HCT116 (cell line): ENCODE measurements at regions not wholly inside any gene's neighbourhood (a gene's known extent, or its start where the extent isn't known, plus 50 kb on each side); places are given as distances from the start of the nearest gene placed in this dataset.

ENCODE experiments used
- ATAC-seq: fragments of 200-7000 bp; cut with Tn5 transposase; 2 replicates; pipeline ENCODE4 v1.9.1; 2020; ENCODE audit warnings: mild to moderate bottlenecking, moderate library complexity
- BruUV-seq: library from RNA; stranded (reverse); fragments of 400-500 nt; replicated peaks from 2 replicates; lab custom pipeline; 2021; lab: Mats Ljungman, UMichigan
- CTCF ChIA-PET: fragments of 300-600 bp; sonication (Branson Sonifier 250); formaldehyde crosslinking; loops from one replicate; lab custom pipeline; 2021; ENCODE audit warnings: antibody characterized with exemption; lab: Charles Lee
- POLR2A ChIA-PET: fragments of 300-600, 350-600 bp; sonication (Branson Sonifier 250); formaldehyde crosslinking; loops from one replicate; lab custom pipeline; 2021; ENCODE audit warnings: antibody characterized with exemption; lab: Charles Lee
- RAD21 ChIA-PET, 2 experiments: fragments of 300-600 bp; sonication (Branson Sonifier 250); formaldehyde crosslinking; loops; one replicate each; lab custom pipeline; 2023; ENCODE audit warnings: low total read pairs in 2 of 2; ENCODE audit not compliant: uncharacterized antibody in 2 of 2, unreplicated experiment in 2 of 2, low non-redundant PET in 1 of 2; lab: Charles Lee
- DNase-seq: peaks from one replicate; pipeline ENCODE4 v3.0.0-alpha.2; 2010; ENCODE audit warnings: low read depth, low spot score
- H2AFZ ChIP-seq: fragments of 200-600 bp; shearing (Covaris generic), sonication (generic); 2 replicates; pipeline ENCODE4 v1.6.1; 2017; ENCODE audit warnings: low read depth, mixed run types, mixed read lengths, antibody characterized with exemption, low read length; ENCODE audit not compliant: poor library complexity, severe bottlenecking
- H3K27ac ChIP-seq: 2 replicates; pipeline ENCODE4 v1.5.1; 2012; ENCODE audit warnings: low read depth, low read length
- H3K27me3 ChIP-seq: fragments of 200-600 bp; sonication (generic); 2 replicates; pipeline ENCODE4 v1.6.1; 2016; ENCODE audit warnings: mixed run types, low read length, mixed read lengths; ENCODE audit not compliant: insufficient read depth
- H3K36me3 ChIP-seq, 2 experiments: fragments of 200-500 bp in 1 of 2; fragments of 200-600 bp in 1 of 2; sonication (Bioruptor generic) in 1 of 2; sonication (generic) in 1 of 2; 2 replicates each; pipeline versions ENCODE4 v1.5.1 to v1.6.1; 2014 to 2016; ENCODE audit warnings: low read length in 2 of 2, inconsistent platforms in 1 of 2, mixed read lengths in 1 of 2, mixed run types in 1 of 2; ENCODE audit not compliant: insufficient read depth in 2 of 2, control insufficient read depth in 1 of 2
- H3K4me1 ChIP-seq, 2 experiments: fragments of 200-600 bp in 1 of 2; sonication (generic) in 1 of 2; 2 replicates each; pipeline versions ENCODE4 v1.5.1 to v1.6.1; 2012 to 2017; ENCODE audit warnings: low read length in 2 of 2, inconsistent platforms in 1 of 2, mild to moderate bottlenecking in 1 of 2, mixed read lengths in 1 of 2, mixed run types in 1 of 2, moderate library complexity in 1 of 2; ENCODE audit not compliant: insufficient read depth in 2 of 2, control insufficient read depth in 1 of 2
- H3K4me2 ChIP-seq: fragments of 200-600 bp; sonication (generic); 2 replicates; pipeline ENCODE4 v1.6.1; 2017; ENCODE audit warnings: mixed run types, low read length, mixed read lengths
- H3K4me3 ChIP-seq, 2 experiments: fragments of 200-600 bp in 1 of 2; sonication (generic) in 1 of 2; replicated peaks in 1 of 2; 2 replicates each; pipeline ENCODE4 v1.5.1; 2011 to 2016; ENCODE audit warnings: low read length in 2 of 2, control low read depth in 1 of 2, low read depth in 1 of 2, mild to moderate bottlenecking in 1 of 2, mixed read lengths in 1 of 2, mixed run types in 1 of 2
- H3K79me2 ChIP-seq: fragments of 200-600 bp; sonication (generic); 2 replicates; pipeline ENCODE4 v1.6.1; 2017; ENCODE audit warnings: mild to moderate bottlenecking, mixed run types, low read length, moderate library complexity, mixed read lengths; ENCODE audit not compliant: insufficient read depth
- H3K9ac ChIP-seq: fragments of 200-600 bp; sonication (generic); 2 replicates; pipeline ENCODE4 v1.6.1; 2016; ENCODE audit warnings: low read length, mixed read lengths
- H3K9me2 ChIP-seq: fragments of 200-600 bp; sonication (generic), shearing (Covaris generic); 2 replicates; pipeline ENCODE4 v1.6.1; 2017; ENCODE audit warnings: mixed run types, mild to moderate bottlenecking, moderate library complexity; ENCODE audit not compliant: insufficient read depth
- H3K9me3 ChIP-seq, 2 experiments: fragments of 200-500 bp in 1 of 2; fragments of 200-600 bp in 1 of 2; sonication (Bioruptor generic) in 1 of 2; sonication (generic) in 1 of 2; 2 replicates each; pipeline ENCODE4 v1.6.1; 2014 to 2017; ENCODE audit warnings: low read length in 2 of 2, mixed read lengths in 2 of 2, inconsistent platforms in 1 of 2, low read depth in 1 of 2, mild to moderate bottlenecking in 1 of 2, mixed run types in 1 of 2, moderate library complexity in 1 of 2; ENCODE audit not compliant: control insufficient read depth in 1 of 2, insufficient read depth in 1 of 2
- H4K20me1 ChIP-seq: fragments of 200-600 bp; sonication (generic), shearing (Covaris generic); 2 replicates; pipeline ENCODE4 v1.6.1; 2017; ENCODE audit warnings: mixed run types, mild to moderate bottlenecking, moderate library complexity; ENCODE audit not compliant: insufficient read depth
- ATF3 ChIP-seq: IDR thresholded peaks from 2 replicates; pipeline ENCODE4 v1.6.1; 2012
- CBX3 ChIP-seq: IDR thresholded peaks from 2 replicates; pipeline ENCODE4 v1.6.1; 2012; ENCODE audit warnings: low read depth
- CTCF ChIP-seq, 3 experiments: fragments of 200-600 bp in 1 of 3; sonication (generic) in 1 of 3; IDR thresholded peaks in 2 of 3; conservative IDR thresholded peaks in 1 of 3; 2 replicates each; pipeline ENCODE4 v1.5.1; 2012 to 2017; ENCODE audit warnings: low read depth in 2 of 3, low read length in 2 of 3, antibody characterized with exemption in 1 of 3, borderline replicate concordance in 1 of 3, control low read depth in 1 of 3, mild to moderate bottlenecking in 1 of 3, mixed read lengths in 1 of 3, mixed run types in 1 of 3, moderate library complexity in 1 of 3; ENCODE audit not compliant: insufficient read depth in 1 of 3
- EGR1 ChIP-seq: IDR thresholded peaks from 2 replicates; pipeline ENCODE4 v1.6.1; 2012; ENCODE audit warnings: low read depth
- ELF1 ChIP-seq: IDR thresholded peaks from 2 replicates; pipeline ENCODE4 v1.6.1; 2012; ENCODE audit warnings: low read depth, borderline replicate concordance
- MAX ChIP-seq: IDR thresholded peaks from 2 replicates; pipeline ENCODE4 v1.6.1; 2012
- POLR2A ChIP-seq: IDR thresholded peaks from 2 replicates; pipeline ENCODE4 v1.7.0; 2011; ENCODE audit warnings: borderline replicate concordance; ENCODE audit not compliant: insufficient read depth, insufficient read length; ENCODE audit errors: extremely low read depth
- POLR2AphosphoS5 ChIP-seq: IDR thresholded peaks from 2 replicates; pipeline ENCODE4 v1.6.1; 2011; ENCODE audit warnings: mild to moderate bottlenecking, low read depth, low read length, moderate library complexity
- RAD21 ChIP-seq: IDR thresholded peaks from 2 replicates; pipeline ENCODE4 v1.6.1; 2012; ENCODE audit warnings: low read depth, mild to moderate bottlenecking
- REST ChIP-seq: IDR thresholded peaks from 2 replicates; pipeline ENCODE4 v1.6.1; 2012; ENCODE audit warnings: low read depth
- SP1 ChIP-seq: IDR thresholded peaks from 2 replicates; pipeline ENCODE4 v1.6.1; 2012; ENCODE audit warnings: low read depth
- ZBTB33 ChIP-seq: IDR thresholded peaks from 2 replicates; pipeline ENCODE4 v1.6.1; 2011; ENCODE audit warnings: mild to moderate bottlenecking, low read length, moderate library complexity; ENCODE audit not compliant: insufficient replicate concordance; ENCODE audit errors: extremely low read depth
- ZNF274 ChIP-seq: fragments of 200-500 bp; sonication (Bioruptor generic); IDR thresholded peaks from 2 replicates; pipeline ENCODE4 v1.6.1; 2014; ENCODE audit warnings: mild to moderate bottlenecking, low read depth, low read length, inconsistent platforms
- intact Hi-C: fragments of 100-400 bp; cut with micrococcal nuclease; formaldehyde crosslinking; loops from 2 replicates; pipeline ENCODE4 v1.10.0; 2022

- Histone ChIP-seq H3K9me3 (no peaks in the 10 kb centered on the region), H3K4me2 (no peak overlapping the region), H3K9me2 (no peaks in the 10 kb centered on the region), H3K79me2 (no peaks in the 10 kb centered on the region), H3K36me3 (no peaks in the 10 kb centered on the region), H3K4me1 (no peaks in the 10 kb centered on the region), H3K9ac (no peak overlapping the region), H3K27me3 (no peaks in the 10 kb centered on the region), H3K27ac (no peak overlapping the region), H2AFZ (no peak overlapping the region), H3K4me3 (no peak overlapping the region), H4K20me1 (no peaks in the 10 kb centered on the region)
- RAD21 ChIA-PET = no interaction called here
- no peak for DNase-seq
- no TSS peak for BruUV-seq
- intact Hi-C loops = no loop called here
- TF ChIP-seq RAD21 (no peak), CBX3 (no peak)
- ATAC-seq = no peak
- CTCF ChIA-PET = no interaction called here
- POLR2A ChIA-PET = no interaction called here
These were observed 262.6 kb upstream of the CDYL start for GRCh38 chr6:4513561-4513960.

DNA sequence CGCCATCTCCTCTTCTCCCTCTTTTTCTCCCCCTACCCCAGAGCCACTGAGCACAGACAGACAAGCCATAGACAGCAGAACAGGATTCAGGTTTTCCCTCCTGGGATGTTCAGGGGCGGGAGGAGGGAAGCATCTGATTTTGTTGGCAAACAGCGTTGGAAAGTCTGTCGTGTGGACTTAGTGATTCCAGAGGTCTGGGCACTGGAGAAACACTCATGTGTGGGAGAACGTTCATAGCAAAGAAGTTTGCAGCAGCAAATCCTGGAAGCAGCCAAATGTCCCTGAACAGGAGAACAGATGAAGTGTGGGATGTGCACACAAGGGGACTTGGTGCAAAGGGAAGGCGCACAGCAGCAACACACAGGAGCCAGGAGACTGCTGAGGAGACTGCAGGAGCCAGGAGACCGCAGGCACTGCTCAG lies 264.1 kb upstream of the CDYL start:
- no peaks in the 10 kb centered on the region for H3K79me2 ChIP-seq
- H3K27ac ChIP-seq = no peak overlapping the region
- no peaks in the 10 kb centered on the region for H4K20me1 ChIP-seq
- H3K9ac ChIP-seq = no peak overlapping the region
- H3K4me1 ChIP-seq = no peaks in the 10 kb centered on the region
- ChIA-PET POLR2A (no interaction called here), RAD21 (interaction anchor here in 1 of 2 experiments (0.7 kb wide), 1 partner anchor 14 kb away, joined by 7 read pairs; no protein-coding TSS in a partner anchor), CTCF (no interaction called here)
- no peak for DNase-seq
- H3K4me2 ChIP-seq = no peak overlapping the region
- intact Hi-C loops = no loop called here
- H3K4me3 ChIP-seq = no peak overlapping the region
- H2AFZ ChIP-seq = no peak overlapping the region
- H3K27me3 ChIP-seq = no peaks in the 10 kb centered on the region
- H3K9me2 ChIP-seq = no peaks in the 10 kb centered on the region
- no peaks in the 10 kb centered on the region for H3K36me3 ChIP-seq
- ATAC-seq = no peak
- H3K9me3 ChIP-seq = no peaks in the 10 kb centered on the region
- no TSS peak for BruUV-seq
- TF ChIP-seq SP1 (no peak), ELF1 (no peak), CTCF (IDR thresholded peaks at IDR 0.05 in 2 of 3, conservative IDR thresholded peaks at IDR 0.05 in 1 of 3; ENCODE audit: borderline replicate concordance in 1 of 3, insufficient read depth in 1 of 3, low read depth in 2 of 3, low read length in 2 of 3) (no peak), ZNF274 (no peak), ZBTB33 (no peak), EGR1 (no peak), REST (no peak), CBX3 (no peak), MAX (no peak), POLR2AphosphoS5 (no peak), POLR2A (no peak), ATF3 (no peak)
